ENCODE measurements at regions not wholly inside any gene's neighbourhood (a gene's known extent, or its start where the extent isn't known, plus 50 kb on each side); places are given as distances from the start of the nearest gene placed in this dataset.

GRCh38 chr6:126570507-126570906 is 230.6 kb downstream of the CENPW start:
- POLR2A ChIA-PET: no interaction called here
- H3K9me3 Mint-ChIP-seq: peaks cover 7% of the 10 kb centered on the region
- no peak overlapping the region for H3K4me3 Mint-ChIP-seq
- no peaks in the 10 kb centered on the region for H3K36me3 Mint-ChIP-seq
- no peaks in the 10 kb centered on the region for H3K27me3 Mint-ChIP-seq
- H3K4me1 Mint-ChIP-seq (ENCODE audit: low read depth): no peaks in the 10 kb centered on the region
- no peak for DNase-seq
- intact Hi-C loops (cut with micrococcal nuclease): no loop called here
- no peak overlapping the region for H3K27ac Mint-ChIP-seq
- CTCF ChIA-PET: no interaction called here

- Mint-ChIP-seq H3K27ac (no peak overlapping the region), H3K4me1 (ENCODE audit: low read depth) (no peaks in the 10 kb centered on the region), H3K27me3 (no peaks in the 10 kb centered on the region), H3K9me3 (no peaks in the 10 kb centered on the region), H3K4me3 (no peak overlapping the region), H3K36me3 (no peaks in the 10 kb centered on the region)
- intact Hi-C loops (cut with micrococcal nuclease): no loop called here
- ChIA-PET CTCF (no interaction called here), POLR2A (no interaction called here)
- DNase-seq: no peak
These were observed 234.4 kb downstream of the CENPW start for GRCh38 chr6:126574301-126574700.

- Mint-ChIP-seq H3K9me3 (no peaks in the 10 kb centered on the region), H3K4me3 (no peak overlapping the region), H3K27me3 (no peaks in the 10 kb centered on the region), H3K36me3 (no peaks in the 10 kb centered on the region), H3K27ac (no peak overlapping the region), H3K4me1 (ENCODE audit: low read depth) (no peaks in the 10 kb centered on the region)
- no peak for DNase-seq
- POLR2A ChIA-PET: no interaction called here
- CTCF ChIA-PET: no interaction called here
- intact Hi-C loops (cut with micrococcal nuclease): no loop called here
These were observed 241.4 kb downstream of the CENPW start for GRCh38 chr6:126581316-126581715.

- Mint-ChIP-seq H3K9me3 (no peaks in the 10 kb centered on the region), H3K4me3 (no peak overlapping the region), H3K27ac (no peak overlapping the region), H3K4me1 (ENCODE audit: low read depth) (no peaks in the 10 kb centered on the region), H3K27me3 (no peaks in the 10 kb centered on the region), H3K36me3 (no peaks in the 10 kb centered on the region)
- ChIA-PET CTCF (no interaction called here), POLR2A (no interaction called here)
- no peak for DNase-seq
- intact Hi-C loops (cut with micrococcal nuclease): no loop called here
These were observed 260.5 kb downstream of the CENPW start for GRCh38 chr6:126600258-126600916.

- Mint-ChIP-seq H3K27ac (no peak overlapping the region), H3K4me1 (ENCODE audit: low read depth) (no peaks in the 10 kb centered on the region), H3K36me3 (no peaks in the 10 kb centered on the region), H3K4me3 (no peak overlapping the region), H3K27me3 (no peaks in the 10 kb centered on the region), H3K9me3 (no peaks in the 10 kb centered on the region)
- DNase-seq: no peak
- ChIA-PET CTCF (no interaction called here), POLR2A (no interaction called here)
- intact Hi-C loops (cut with micrococcal nuclease): no loop called here
These were observed 263.5 kb downstream of the CENPW start for GRCh38 chr6:126603410-126603809.

GRCh38 chr6:126605089-126605488 is 265.2 kb downstream of the CENPW start:
- intact Hi-C loops (cut with micrococcal nuclease): no loop called here
- no peaks in the 10 kb centered on the region for H3K4me1 Mint-ChIP-seq (ENCODE audit: low read depth)
- CTCF ChIA-PET: no interaction called here

GRCh38 chr6:126607289-126607688 is 267.4 kb downstream of the CENPW start:
- Mint-ChIP-seq H3K4me1 (ENCODE audit: low read depth) (no peaks in the 10 kb centered on the region), H3K9me3 (peaks cover 6% of the 10 kb centered on the region), H3K27ac (no peak overlapping the region), H3K27me3 (no peaks in the 10 kb centered on the region), H3K4me3 (no peak overlapping the region), H3K36me3 (no peaks in the 10 kb centered on the region)
- POLR2A ChIA-PET: no interaction called here
- DNase-seq: no peak
- CTCF ChIA-PET: interaction anchor here (0.7 kb wide), 1 partner anchor 1072 kb away, joined by 3 read pairs; no protein-coding TSS in a partner anchor
- intact Hi-C loops (cut with micrococcal nuclease): no loop called here

More at GRCh38 chr6:126605089-126605488, 265.2 kb downstream of the CENPW start:
- Mint-ChIP-seq H3K27ac (no peak overlapping the region), H3K36me3 (no peaks in the 10 kb centered on the region), H3K4me3 (no peak overlapping the region), H3K27me3 (no peaks in the 10 kb centered on the region), H3K9me3 (no peaks in the 10 kb centered on the region)
- DNase-seq: no peak
- POLR2A ChIA-PET: no interaction called here

GRCh38 chr6:126608681-126609080 is 268.8 kb downstream of the CENPW start:
- no peaks in the 10 kb centered on the region for H3K27me3 Mint-ChIP-seq
- intact Hi-C loops (cut with micrococcal nuclease): no loop called here
- peaks cover 13% of the 10 kb centered on the region for H3K9me3 Mint-ChIP-seq
- no peak overlapping the region for H3K4me3 Mint-ChIP-seq
- no peak overlapping the region for H3K27ac Mint-ChIP-seq
- no peaks in the 10 kb centered on the region for H3K36me3 Mint-ChIP-seq
- ChIA-PET CTCF (no interaction called here), POLR2A (no interaction called here)
- no peak for DNase-seq
- H3K4me1 Mint-ChIP-seq (ENCODE audit: low read depth): no peaks in the 10 kb centered on the region

GRCh38 chr6:126614642-126615504 is 275.0 kb downstream of the CENPW start:
- H3K9me3 Mint-ChIP-seq: peaks cover 14% of the 10 kb centered on the region
- no peaks in the 10 kb centered on the region for H3K27me3 Mint-ChIP-seq
- no peak for DNase-seq
- H3K4me3 Mint-ChIP-seq: no peak overlapping the region
- no peaks in the 10 kb centered on the region for H3K36me3 Mint-ChIP-seq
- H3K4me1 Mint-ChIP-seq (ENCODE audit: low read depth): no peaks in the 10 kb centered on the region
- intact Hi-C loops (cut with micrococcal nuclease): no loop called here
- H3K27ac Mint-ChIP-seq: no peak overlapping the region
- POLR2A ChIA-PET: no interaction called here
- CTCF ChIA-PET: no interaction called here

- Mint-ChIP-seq H3K4me3 (no peak overlapping the region), H3K27ac (no peak overlapping the region), H3K4me1 (ENCODE audit: low read depth) (no peaks in the 10 kb centered on the region), H3K9me3 (peaks cover 12% of the 10 kb centered on the region), H3K36me3 (no peaks in the 10 kb centered on the region), H3K27me3 (no peaks in the 10 kb centered on the region)
- intact Hi-C loops (cut with micrococcal nuclease): no loop called here
- DNase-seq: no peak
- ChIA-PET POLR2A (no interaction called here), CTCF (no interaction called here)
These were observed 277.0 kb downstream of the CENPW start for GRCh38 chr6:126616866-126617265.

GRCh38 chr6:126618639-126619343 is 278.9 kb downstream of the CENPW start:
- ChIA-PET POLR2A (no interaction called here), CTCF (no interaction called here)
- Mint-ChIP-seq H3K4me1 (ENCODE audit: low read depth) (no peaks in the 10 kb centered on the region), H3K9me3 (no peaks in the 10 kb centered on the region), H3K27me3 (no peaks in the 10 kb centered on the region), H3K36me3 (no peaks in the 10 kb centered on the region), H3K27ac (no peak overlapping the region), H3K4me3 (no peak overlapping the region)
- no peak for DNase-seq
- intact Hi-C loops (cut with micrococcal nuclease): no loop called here

GRCh38 chr6:126620719-126621118 is 280.8 kb downstream of the CENPW start:
- Mint-ChIP-seq H3K4me3 (no peak overlapping the region), H3K4me1 (ENCODE audit: low read depth) (no peaks in the 10 kb centered on the region), H3K27ac (no peak overlapping the region), H3K36me3 (no peaks in the 10 kb centered on the region), H3K27me3 (no peaks in the 10 kb centered on the region), H3K9me3 (no peaks in the 10 kb centered on the region)
- no peak for DNase-seq
- ChIA-PET CTCF (no interaction called here), POLR2A (no interaction called here)
- intact Hi-C loops (cut with micrococcal nuclease): no loop called here

GRCh38 chr6:126625019-126625418 is 285.1 kb downstream of the CENPW start:
- Mint-ChIP-seq H3K4me3 (no peak overlapping the region), H3K36me3 (no peaks in the 10 kb centered on the region), H3K4me1 (ENCODE audit: low read depth) (no peaks in the 10 kb centered on the region), H3K9me3 (no peaks in the 10 kb centered on the region), H3K27me3 (no peaks in the 10 kb centered on the region), H3K27ac (no peak overlapping the region)
- CTCF ChIA-PET: no interaction called here
- no peak for DNase-seq
- POLR2A ChIA-PET: no interaction called here
- intact Hi-C loops (cut with micrococcal nuclease): no loop called here
